Naive thymus-derived CD4-positive, alpha-beta T cell (primary cell): ENCODE measurements at regions not wholly inside any gene's neighbourhood (a gene's known extent, or its start where the extent isn't known, plus 50 kb on each side); places are given as distances from the start of the nearest gene placed in this dataset.

ENCODE experiments used
- ATAC-seq: fragments of 150-1000 bp; cut with Tn5 transposase; 2 replicates; pipeline ENCODE4 v1.10.0; 2021; ENCODE audit warnings: mild to moderate bottlenecking, moderate library complexity
- CTCF ChIA-PET: fragments of 350-600 bp; sonication (Branson Sonifier 250); formaldehyde crosslinking; loops from one replicate; lab custom pipeline; 2021; ENCODE audit warnings: antibody characterized with exemption; lab: Charles Lee
- POLR2A ChIA-PET: fragments of 350-600 bp; sonication (Branson Sonifier 250); formaldehyde crosslinking; loops from one replicate; lab custom pipeline; 2021; ENCODE audit warnings: antibody characterized with exemption, inconsistent platforms; lab: Charles Lee
- DNase-seq, 9 donors: peaks; one replicate each; pipeline versions ENCODE4 v3.0.0 to v3.0.0-alpha.2; 2020 to 2022; ENCODE audit warnings: mixed read lengths in 1 of 9
- H3K27ac ChIP-seq: one replicate; pipeline ENCODE4 v1.7.0; 2013; ENCODE audit warnings: mild to moderate bottlenecking, low read depth, low read length, moderate library complexity
- H3K27me3 ChIP-seq, 2 donors: one replicate each; pipeline ENCODE4 v1.7.0; 2013; ENCODE audit warnings: low read length in 2 of 2, mild to moderate bottlenecking in 2 of 2, moderate library complexity in 2 of 2; ENCODE audit not compliant: control insufficient read depth in 2 of 2, insufficient read depth in 2 of 2
- H3K36me3 ChIP-seq, 3 experiments: 1 replicate in 2 of 3; 2 replicates in 1 of 3; pipeline ENCODE4 v1.7.0; 2013; ENCODE audit warnings: low read length in 3 of 3, mild to moderate bottlenecking in 3 of 3, moderate library complexity in 1 of 3; ENCODE audit not compliant: insufficient read depth in 3 of 3, control insufficient read depth in 2 of 3
- H3K4me1 ChIP-seq, 2 donors: one replicate each; pipeline ENCODE4 v1.7.0; 2013; ENCODE audit warnings: low read length in 2 of 2, mild to moderate bottlenecking in 2 of 2, moderate library complexity in 1 of 2; ENCODE audit not compliant: control insufficient read depth in 2 of 2, insufficient read depth in 2 of 2
- H3K4me3 ChIP-seq: 2 replicates; pipeline ENCODE4 v1.7.0; 2013; ENCODE audit warnings: mild to moderate bottlenecking, low read length
- H3K9me3 ChIP-seq, 3 experiments: 1 replicate in 2 of 3; 2 replicates in 1 of 3; pipeline ENCODE4 v1.7.0; 2013; ENCODE audit warnings: low read length in 3 of 3; ENCODE audit not compliant: control insufficient read depth in 2 of 3
- H3K27ac Mint-ChIP-seq, 9 donors: one replicate each; pipeline ENCODE4 v1.8.0; 2020 to 2022; ENCODE audit warnings: mixed read lengths in 9 of 9, mild to moderate bottlenecking in 8 of 9, moderate library complexity in 5 of 9, inconsistent platforms in 2 of 9
- H3K27me3 Mint-ChIP-seq, 5 donors: one replicate each; pipeline ENCODE4 v1.8.0; 2021 to 2022; ENCODE audit warnings: mixed read lengths in 5 of 5, mild to moderate bottlenecking in 1 of 5
- H3K36me3 Mint-ChIP-seq, 5 donors: one replicate each; pipeline ENCODE4 v1.8.0; 2020 to 2022; ENCODE audit warnings: mixed read lengths in 5 of 5, mild to moderate bottlenecking in 3 of 5, inconsistent platforms in 1 of 5
- H3K4me1 Mint-ChIP-seq, 7 donors: one replicate each; pipeline ENCODE4 v1.8.0; 2020 to 2022; ENCODE audit warnings: mixed read lengths in 7 of 7, mild to moderate bottlenecking in 3 of 7, inconsistent platforms in 1 of 7
- H3K4me3 Mint-ChIP-seq, 10 donors: one replicate each; pipeline ENCODE4 v1.8.0; 2020 to 2022; ENCODE audit warnings: mild to moderate bottlenecking in 10 of 10, mixed read lengths in 10 of 10, moderate library complexity in 6 of 10, inconsistent platforms in 2 of 10
- H3K9me3 Mint-ChIP-seq, 11 donors: one replicate each; pipeline ENCODE4 v1.8.0; 2020 to 2022; ENCODE audit warnings: mixed read lengths in 11 of 11, mild to moderate bottlenecking in 4 of 11, inconsistent platforms in 1 of 11, moderate library complexity in 1 of 11
- intact Hi-C, 2 donors: fragments of 100-400 bp; cut with micrococcal nuclease; formaldehyde crosslinking; loops; one replicate each; pipeline ENCODE4 v1.15.1; 2023

- Mint-ChIP-seq H3K27ac (no peak overlapping the region), H3K4me1 (peaks cover 0 to 5% (median 4%) of the 10 kb centered on the region in 7 donors), H3K36me3 (peaks cover 0 to 5% (median 0%) of the 10 kb centered on the region in 5 donors), H3K4me3 (no peak overlapping the region), H3K27me3 (peaks cover 0 to 2% (median 0%) of the 10 kb centered on the region in 5 donors), H3K9me3 (peaks cover 0 to 7% (median 0%) of the 10 kb centered on the region in 11 donors)
- ChIA-PET CTCF (no interaction called here), POLR2A (no interaction called here)
- H3K4me3 ChIP-seq: no peak overlapping the region
- no peak for ATAC-seq
- H3K9me3 ChIP-seq: no peaks in the 10 kb centered on the region
- intact Hi-C loops: no loop called here
- no peak for DNase-seq
- H3K27ac ChIP-seq: no peak overlapping the region
- no peaks in the 10 kb centered on the region for H3K27me3 ChIP-seq
- no peaks in the 10 kb centered on the region for H3K4me1 ChIP-seq
- no peaks in the 10 kb centered on the region for H3K36me3 ChIP-seq
Measured at GRCh38 chr14:58961045-58961731, 227.3 kb upstream of the DAAM1 start.

- Mint-ChIP-seq H3K36me3 (no peaks in the 10 kb centered on the region), H3K4me3 (no peak overlapping the region), H3K9me3 (no peaks in the 10 kb centered on the region), H3K4me1 (no peaks in the 10 kb centered on the region), H3K27me3 (no peaks in the 10 kb centered on the region), H3K27ac (no peak overlapping the region)
- no peaks in the 10 kb centered on the region for H3K9me3 ChIP-seq
- intact Hi-C loops: no loop called here
- no peak for DNase-seq
- CTCF ChIA-PET: no interaction called here
- no peak overlapping the region for H3K27ac ChIP-seq
- no peaks in the 10 kb centered on the region for H3K4me1 ChIP-seq
- POLR2A ChIA-PET: no interaction called here
- ATAC-seq: no peak
- no peak overlapping the region for H3K4me3 ChIP-seq
- no peaks in the 10 kb centered on the region for H3K27me3 ChIP-seq
- H3K36me3 ChIP-seq: no peaks in the 10 kb centered on the region
Measured at GRCh38 chr14:58963873-58964597, 224.4 kb upstream of the DAAM1 start.

GRCh38 chr14:58964598-58964928, 223.9 kb upstream of the DAAM1 start:
- Mint-ChIP-seq H3K27ac (no peak overlapping the region), H3K27me3 (no peaks in the 10 kb centered on the region), H3K4me1 (no peaks in the 10 kb centered on the region), H3K4me3 (no peak overlapping the region), H3K9me3 (no peaks in the 10 kb centered on the region), H3K36me3 (no peaks in the 10 kb centered on the region)
- Histone ChIP-seq H3K4me1 (no peaks in the 10 kb centered on the region), H3K4me3 (no peak overlapping the region), H3K27me3 (no peaks in the 10 kb centered on the region), H3K9me3 (no peaks in the 10 kb centered on the region), H3K36me3 (no peaks in the 10 kb centered on the region), H3K27ac (no peak overlapping the region)
- DNase-seq (no peak), ATAC-seq (no peak)
- intact Hi-C loops: no loop called here
- ChIA-PET POLR2A (no interaction called here), CTCF (no interaction called here)

- DNase-seq: no peak
- no peak overlapping the region for H3K27ac ChIP-seq
- no peak overlapping the region for H3K4me3 Mint-ChIP-seq
- no peaks in the 10 kb centered on the region for H3K27me3 ChIP-seq
- no peaks in the 10 kb centered on the region for H3K9me3 ChIP-seq
- H3K27ac Mint-ChIP-seq: no peak overlapping the region
- no peaks in the 10 kb centered on the region for H3K36me3 ChIP-seq
- CTCF ChIA-PET: no interaction called here
- no peaks in the 10 kb centered on the region for H3K4me1 ChIP-seq
- intact Hi-C loops: no loop called here
- H3K27me3 Mint-ChIP-seq: no peaks in the 10 kb centered on the region
- H3K4me3 ChIP-seq: no peak overlapping the region
- POLR2A ChIA-PET: no interaction called here
- no peak for ATAC-seq
- H3K36me3 Mint-ChIP-seq: no peaks in the 10 kb centered on the region
- no peaks in the 10 kb centered on the region for H3K9me3 Mint-ChIP-seq
- H3K4me1 Mint-ChIP-seq: no peaks in the 10 kb centered on the region
Measured at GRCh38 chr14:58965601-58966000, 222.9 kb upstream of the DAAM1 start.

- DNase-seq (no peak), ATAC-seq (no peak)
- Histone ChIP-seq H3K27ac (no peak overlapping the region), H3K9me3 (no peaks in the 10 kb centered on the region), H3K4me1 (no peaks in the 10 kb centered on the region), H3K27me3 (no peaks in the 10 kb centered on the region), H3K36me3 (no peaks in the 10 kb centered on the region), H3K4me3 (no peak overlapping the region)
- intact Hi-C loops: no loop called here
- no peaks in the 10 kb centered on the region for H3K36me3 Mint-ChIP-seq
- H3K4me3 Mint-ChIP-seq: no peak overlapping the region
- ChIA-PET POLR2A (no interaction called here), CTCF (no interaction called here)
- no peaks in the 10 kb centered on the region for H3K27me3 Mint-ChIP-seq
- no peak overlapping the region for H3K27ac Mint-ChIP-seq
- H3K4me1 Mint-ChIP-seq: no peaks in the 10 kb centered on the region
- no peaks in the 10 kb centered on the region for H3K9me3 Mint-ChIP-seq
Measured at GRCh38 chr14:58966997-58967396, 221.5 kb upstream of the DAAM1 start.

GRCh38 chr14:58969951-58970751, 218.3 kb upstream of the DAAM1 start:
- DNase-seq (no peak), ATAC-seq (no peak)
- no peaks in the 10 kb centered on the region for H3K9me3 ChIP-seq
- Mint-ChIP-seq H3K4me3 (no peak overlapping the region), H3K27me3 (no peaks in the 10 kb centered on the region), H3K27ac (no peak overlapping the region), H3K9me3 (no peaks in the 10 kb centered on the region), H3K4me1 (no peaks in the 10 kb centered on the region), H3K36me3 (no peaks in the 10 kb centered on the region)
- no peak overlapping the region for H3K4me3 ChIP-seq
- no peaks in the 10 kb centered on the region for H3K4me1 ChIP-seq
- intact Hi-C loops: no loop called here
- H3K27me3 ChIP-seq: no peaks in the 10 kb centered on the region
- ChIA-PET POLR2A (no interaction called here), CTCF (no interaction called here)
- H3K27ac ChIP-seq: no peak overlapping the region
- no peaks in the 10 kb centered on the region for H3K36me3 ChIP-seq
